ENCODE measurements at regions not wholly inside any gene's neighbourhood (a gene's known extent, or its start where the extent isn't known, plus 50 kb on each side); places are given as distances from the start of the nearest gene placed in this dataset.
"Not testable (repeated sequence)": the region's sequence is repeated elsewhere in the genome, so short reads cannot be mapped to it uniquely, and the experiment has no call there.

DNA sequence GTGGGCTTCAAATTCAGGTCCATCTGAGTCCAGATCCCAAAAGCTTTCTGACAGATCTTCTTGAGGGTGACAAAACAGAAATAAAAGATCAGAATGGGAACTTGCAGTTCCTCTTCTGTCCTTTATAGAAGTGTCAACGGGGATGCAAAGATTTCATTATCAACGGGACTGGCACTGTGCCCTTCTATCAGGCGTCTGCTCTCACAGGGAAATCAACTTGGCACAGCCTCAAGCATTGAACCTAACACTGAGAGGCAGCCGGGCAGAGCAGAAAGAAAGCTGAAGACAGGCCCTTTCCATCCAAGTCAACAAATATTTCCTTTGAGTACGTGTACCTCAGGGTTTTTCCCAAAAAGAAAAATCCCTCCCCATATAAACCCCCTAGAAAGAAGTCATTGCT is 136.4 kb upstream of the RRN3 start:
- TF ChIP-seq EP300 (IDR thresholded peaks at IDR 0.05): not testable (repeated sequence)
- TF ChIP-seq, protein P1, sequence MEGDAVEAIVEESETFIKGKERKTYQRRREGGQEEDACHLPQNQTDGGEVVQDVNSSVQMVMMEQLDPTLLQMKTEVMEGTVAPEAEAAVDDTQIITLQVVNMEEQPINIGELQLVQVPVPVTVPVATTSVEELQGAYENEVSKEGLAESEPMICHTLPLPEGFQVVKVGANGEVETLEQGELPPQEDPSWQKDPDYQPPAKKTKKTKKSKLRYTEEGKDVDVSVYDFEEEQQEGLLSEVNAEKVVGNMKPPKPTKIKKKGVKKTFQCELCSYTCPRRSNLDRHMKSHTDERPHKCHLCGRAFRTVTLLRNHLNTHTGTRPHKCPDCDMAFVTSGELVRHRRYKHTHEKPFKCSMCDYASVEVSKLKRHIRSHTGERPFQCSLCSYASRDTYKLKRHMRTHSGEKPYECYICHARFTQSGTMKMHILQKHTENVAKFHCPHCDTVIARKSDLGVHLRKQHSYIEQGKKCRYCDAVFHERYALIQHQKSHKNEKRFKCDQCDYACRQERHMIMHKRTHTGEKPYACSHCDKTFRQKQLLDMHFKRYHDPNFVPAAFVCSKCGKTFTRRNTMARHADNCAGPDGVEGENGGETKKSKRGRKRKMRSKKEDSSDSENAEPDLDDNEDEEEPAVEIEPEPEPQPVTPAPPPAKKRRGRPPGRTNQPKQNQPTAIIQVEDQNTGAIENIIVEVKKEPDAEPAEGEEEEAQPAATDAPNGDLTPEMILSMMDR (IDR thresholded peaks at IDR 0.05): not testable (repeated sequence)

All from tibial nerve (tissue), 4 donors.